ENCODE measurements at regions not wholly inside any gene's neighbourhood (a gene's known extent, or its start where the extent isn't known, plus 50 kb on each side); places are given as distances from the start of the nearest gene placed in this dataset.

DNA sequence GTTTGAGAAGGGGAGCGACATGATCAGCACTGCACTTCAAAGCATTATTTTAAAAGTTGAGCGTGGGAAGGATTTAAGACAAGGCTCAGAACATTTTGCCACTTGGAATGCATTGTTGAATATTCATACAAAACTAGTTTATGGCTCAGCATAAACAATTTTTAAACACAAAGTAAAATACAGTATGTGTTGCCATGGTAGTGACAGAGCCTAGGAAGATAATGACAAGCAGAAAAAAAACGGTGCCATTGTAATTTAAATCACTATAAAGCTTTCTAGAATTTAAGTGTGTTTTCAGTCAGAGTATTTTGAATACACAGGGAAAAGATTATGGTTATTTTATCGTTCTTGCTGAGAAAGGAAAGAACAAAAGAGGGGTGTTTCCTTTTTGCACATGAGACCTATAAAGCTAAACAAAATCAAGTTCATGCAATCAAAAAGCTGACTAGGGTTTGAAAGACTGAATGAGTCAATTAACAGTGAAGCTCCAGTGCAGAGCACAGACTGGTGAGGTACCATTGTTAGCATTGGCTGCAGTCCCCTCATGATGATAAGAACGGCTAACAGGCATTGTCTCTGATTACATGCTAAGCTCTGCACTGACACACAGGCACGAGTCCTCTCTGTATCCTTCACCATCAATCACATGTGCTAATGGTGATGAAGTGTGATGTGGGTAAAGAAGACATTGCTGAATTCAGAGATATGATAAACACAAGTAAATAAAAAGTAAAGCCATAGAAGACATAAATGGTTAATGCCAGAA is 181.9 kb upstream of the VSTM2A start:
- Histone ChIP-seq H3K14ac (ENCODE audit: insufficient read length) (no peak overlapping the region), H4K5ac (ENCODE audit: insufficient read length, low read depth, low read length) (no peak overlapping the region), H3K4ac (replicated peaks; ENCODE audit: insufficient read length, low read depth, low read length) (no peak overlapping the region), H3K27ac (ENCODE audit: low read depth, low read length) (no peak overlapping the region), H3K9ac (replicated peaks in 1 of 4; ENCODE audit: extremely low read depth in 1 of 4, low read depth in 3 of 4, low read length in 3 of 4) (no peak overlapping the region), H3K4me3 (ENCODE audit: extremely low read depth in 1 of 4, insufficient read depth in 2 of 4, low read depth in 3 of 4, low read length in 4 of 4) (no peak overlapping the region), H3K9me3 (ENCODE audit: insufficient read depth in 2 of 2, low read depth in 1 of 2, low read length in 1 of 2) (no peaks in the 10 kb centered on the region), H2BK120ac (replicated peaks; ENCODE audit: low read depth, low read length) (no peak overlapping the region), H4K91ac (replicated peaks; ENCODE audit: insufficient read length, low read length) (no peak overlapping the region), H3K79me1 (ENCODE audit: low read depth, low read length) (no peaks in the 10 kb centered on the region), H2BK20ac (ENCODE audit: low read length) (no peak overlapping the region), H3K23me2 (ENCODE audit: low read depth, low read length) (no peaks in the 10 kb centered on the region), H3K79me2 (ENCODE audit: control insufficient read depth in 1 of 2, insufficient read depth in 2 of 2, low read length in 2 of 2) (no peaks in the 10 kb centered on the region), H2AK5ac (ENCODE audit: low read depth, low read length) (no peak overlapping the region), H2BK5ac (ENCODE audit: low read depth, low read length) (no peak overlapping the region), H3K18ac (ENCODE audit: extremely low read depth, low read length) (no peak overlapping the region), H3K23ac (ENCODE audit: insufficient read length) (no peak overlapping the region), H3K27me3 (replicated peaks in 1 of 4; ENCODE audit: control insufficient read depth in 3 of 4, extremely low read depth in 1 of 4, insufficient read depth in 3 of 4, low read length in 3 of 4) (peaks cover 0 to 3% (median 0%) of the 10 kb centered on the region in 4 experiments; a peak in 2 of 7 replicates), H3K36me3 (ENCODE audit: control insufficient read depth in 2 of 4, insufficient read depth in 4 of 4, low read length in 3 of 4) (no peaks in the 10 kb centered on the region), H2BK12ac (ENCODE audit: low read depth, low read length) (no peak overlapping the region), H2AFZ (ENCODE audit: low read length) (no peak overlapping the region), H3K4me1 (replicated peaks in 1 of 4; ENCODE audit: control insufficient read depth in 3 of 4, insufficient read depth in 4 of 4, low read length in 3 of 4) (no peaks in the 10 kb centered on the region), H2BK15ac (ENCODE audit: low read length) (no peak overlapping the region), H4K20me1 (replicated peaks in 1 of 2; ENCODE audit: control insufficient read depth in 1 of 2, insufficient read depth in 2 of 2, low read length in 2 of 2) (no peaks in the 10 kb centered on the region), H3K56ac (replicated peaks; ENCODE audit: insufficient read length, low read depth, low read length) (no peak overlapping the region), H3K4me2 (ENCODE audit: insufficient read depth in 1 of 2, low read depth in 2 of 2, low read length in 2 of 2) (no peak overlapping the region), H4K8ac (ENCODE audit: extremely low read depth, insufficient read depth, low read length) (no peak overlapping the region)
- ChIA-PET CTCF (ENCODE audit: partially characterized antibody) (no interaction called here), POLR2A (ENCODE audit: partially characterized antibody) (no interaction called here)
- TF ChIP-seq BACH1 (IDR thresholded peaks at IDR 0.05; ENCODE audit: low read length) (no peak), GTF2F1 (IDR thresholded peaks at IDR 0.05; ENCODE audit: borderline replicate concordance, low read depth, low read length) (no peak), KDM1A (IDR thresholded peaks at IDR 0.05; ENCODE audit: borderline replicate concordance, low read length) (no peak), MAFK (IDR thresholded peaks at IDR 0.05; ENCODE audit: low read depth, low read length) (no peak), GABPA (IDR thresholded peaks at IDR 0.05; ENCODE audit: borderline replicate concordance, insufficient read depth, low read length) (no peak), RXRA (IDR thresholded peaks at IDR 0.05; ENCODE audit: insufficient read depth, low read depth, low read length) (no peak), BRCA1 (IDR thresholded peaks at IDR 0.05; ENCODE audit: low read depth, low read length) (no peak), CREB1 (IDR thresholded peaks at IDR 0.05) (no peak), HDAC6 (IDR thresholded peaks at IDR 0.05; ENCODE audit: low read depth, low read length) (no peak)
- 92% methylated on average over 5 of the region's 6 CpGs; no CpG with 5 or more reads in 1 of the 2 experiments for WGBS, 2 experiments (ENCODE audit: extremely low coverage in 1 of 2, insufficient coverage in 1 of 2, insufficient read length in 1 of 2, insufficient replicate concordance in 2 of 2, low coverage in 1 of 2, low lambda C conversion rate in 2 of 2, missing lambda C conversion rate in 1 of 2)
- no peak for FAIRE-seq
- no peak for DNase-seq (ENCODE audit: low read depth in 1 of 2, low spot score in 2 of 2)

Data from H1 (cell line).